ENCODE measurements at regions not wholly inside any gene's neighbourhood (a gene's known extent, or its start where the extent isn't known, plus 50 kb on each side); places are given as distances from the start of the nearest gene placed in this dataset.

- DNase-seq, result no peak
Observed at GRCh38 chr11:69348414-69349235, 54.7 kb downstream of the MYEOV start.

GRCh38 chr11:69350040-69350439, 56.1 kb downstream of the MYEOV start:
- no peak for DNase-seq

GRCh38 chr11:69350596-69350995, 56.6 kb downstream of the MYEOV start:
- DNase-seq, result no peak

- no peak for DNase-seq
Observed at GRCh38 chr11:69351460-69351859, 57.5 kb downstream of the MYEOV start.

- no peak for DNase-seq
Observed at GRCh38 chr11:69352166-69352565, 58.2 kb downstream of the MYEOV start.

GRCh38 chr11:69352715-69353319, 58.9 kb downstream of the MYEOV start:
- DNase-seq, result no peak

GRCh38 chr11:69353696-69354544, 60.0 kb downstream of the MYEOV start:
- no peak for DNase-seq

GRCh38 chr11:69354545-69354897, 60.6 kb downstream of the MYEOV start:
- DNase-seq, result no peak

GRCh38 chr11:69355346-69355940, 61.5 kb downstream of the MYEOV start:
- no peak for DNase-seq

GRCh38 chr11:69355959-69356702, 62.2 kb downstream of the MYEOV start:
- no peak for DNase-seq

- DNase-seq, result no peak
Observed at GRCh38 chr11:69356703-69357457, 62.9 kb downstream of the MYEOV start.

GRCh38 chr11:69357458-69358397, 63.8 kb downstream of the MYEOV start:
- no peak for DNase-seq

GRCh38 chr11:69358398-69359020, 64.6 kb downstream of the MYEOV start:
- no peak for DNase-seq

- DNase-seq, result no peak
Observed at GRCh38 chr11:69359735-69360480, 66.0 kb downstream of the MYEOV start.

GRCh38 chr11:69360606-69361005, 66.7 kb downstream of the MYEOV start:
- DNase-seq, result no peak

GRCh38 chr11:69361048-69361447, 67.1 kb downstream of the MYEOV start:
- no peak for DNase-seq

- no peak for DNase-seq
Observed at GRCh38 chr11:69361466-69361865, 67.5 kb downstream of the MYEOV start.

GRCh38 chr11:69362315-69362714, 68.4 kb downstream of the MYEOV start:
- DNase-seq, result no peak

- no peak for DNase-seq
Observed at GRCh38 chr11:69364921-69365320, 71.0 kb downstream of the MYEOV start.

Data from CD4-positive, alpha-beta T cell treated with Interleukin-12 subunit alpha and Interleukin-12 subunit beta, for 1 hour (primary cell).